ENCODE measurements at regions not wholly inside any gene's neighbourhood (a gene's known extent, or its start where the extent isn't known, plus 50 kb on each side); places are given as distances from the start of the nearest gene placed in this dataset.
A peak's percentile ranks its signal among the peaks of the same experiment; 100 is the strongest.

DNA sequence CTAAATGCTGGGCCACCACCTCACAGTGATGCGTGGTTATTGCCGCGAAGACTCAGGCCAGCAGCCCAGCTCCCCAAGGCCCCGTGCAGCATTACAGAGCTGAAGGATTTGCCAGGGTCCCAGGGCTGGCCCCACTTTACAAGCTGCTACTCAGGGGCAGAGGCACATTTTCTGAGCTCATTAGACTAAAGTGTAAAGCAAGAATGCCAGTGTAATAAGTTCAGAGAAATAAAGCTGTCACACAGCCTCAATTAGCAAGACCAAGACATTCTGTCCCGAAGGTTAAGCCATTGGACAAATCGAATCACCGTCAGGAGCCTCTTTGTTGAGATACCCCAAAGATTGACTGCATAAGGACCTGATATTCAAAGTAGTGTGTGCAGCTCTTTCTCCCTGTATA lies 428.4 kb downstream of the EFNB2 start:
- Histone ChIP-seq H3K36me3 (ENCODE audit: insufficient read depth, low read length) (no peaks in the 10 kb centered on the region), H4K20me1 (ENCODE audit: insufficient read depth, low read length) (no peaks in the 10 kb centered on the region), H3K4me1 (ENCODE audit: insufficient read depth, low read length) (peaks cover 51% of the 10 kb centered on the region), H3K27ac (ENCODE audit: low read depth, low read length) (no peak overlapping the region), H3K27me3 (ENCODE audit: insufficient read depth, low read length) (no peaks in the 10 kb centered on the region), H3K4me2 (ENCODE audit: insufficient read depth, low read length) (no peak overlapping the region), H3K9me3 (ENCODE audit: low read depth, low read length) (no peaks in the 10 kb centered on the region), H3K79me2 (ENCODE audit: insufficient read depth, low read length) (no peaks in the 10 kb centered on the region), H3K4me3 (ENCODE audit: insufficient read depth, low read length) (no peak overlapping the region), H2AFZ (ENCODE audit: low read length) (no peak overlapping the region)
- no peak for DNase-seq (ENCODE audit: insufficient read length, low spot score, missing footprints)
- TF ChIP-seq, protein P1, sequence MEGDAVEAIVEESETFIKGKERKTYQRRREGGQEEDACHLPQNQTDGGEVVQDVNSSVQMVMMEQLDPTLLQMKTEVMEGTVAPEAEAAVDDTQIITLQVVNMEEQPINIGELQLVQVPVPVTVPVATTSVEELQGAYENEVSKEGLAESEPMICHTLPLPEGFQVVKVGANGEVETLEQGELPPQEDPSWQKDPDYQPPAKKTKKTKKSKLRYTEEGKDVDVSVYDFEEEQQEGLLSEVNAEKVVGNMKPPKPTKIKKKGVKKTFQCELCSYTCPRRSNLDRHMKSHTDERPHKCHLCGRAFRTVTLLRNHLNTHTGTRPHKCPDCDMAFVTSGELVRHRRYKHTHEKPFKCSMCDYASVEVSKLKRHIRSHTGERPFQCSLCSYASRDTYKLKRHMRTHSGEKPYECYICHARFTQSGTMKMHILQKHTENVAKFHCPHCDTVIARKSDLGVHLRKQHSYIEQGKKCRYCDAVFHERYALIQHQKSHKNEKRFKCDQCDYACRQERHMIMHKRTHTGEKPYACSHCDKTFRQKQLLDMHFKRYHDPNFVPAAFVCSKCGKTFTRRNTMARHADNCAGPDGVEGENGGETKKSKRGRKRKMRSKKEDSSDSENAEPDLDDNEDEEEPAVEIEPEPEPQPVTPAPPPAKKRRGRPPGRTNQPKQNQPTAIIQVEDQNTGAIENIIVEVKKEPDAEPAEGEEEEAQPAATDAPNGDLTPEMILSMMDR (IDR thresholded peaks at IDR 0.05; ENCODE audit: extremely low read depth, low read depth, low read length) = no peak

DNA sequence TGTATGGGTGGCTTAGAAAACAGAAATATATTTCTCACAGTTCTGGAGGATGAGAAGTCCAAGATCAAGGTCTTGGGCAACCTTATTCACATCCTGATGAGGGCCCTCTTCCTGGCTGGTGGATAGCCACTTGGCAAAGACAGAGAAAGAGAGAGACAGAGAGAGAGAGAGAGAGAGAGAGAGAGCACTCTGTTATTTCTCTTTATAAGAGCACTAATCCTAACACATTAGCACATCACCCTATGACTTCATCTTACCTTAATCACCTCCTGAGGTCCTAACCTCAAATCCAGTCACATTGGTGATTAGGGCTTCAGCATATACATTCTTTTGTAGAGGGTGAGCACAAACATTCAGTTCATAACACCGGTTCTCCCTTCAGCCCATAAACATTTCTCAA lies 430.3 kb downstream of the EFNB2 start:
- TF ChIP-seq, protein P1 (IDR thresholded peaks at IDR 0.05; ENCODE audit: extremely low read depth, low read depth, low read length) = no peak
- DNase-seq (ENCODE audit: insufficient read length, low spot score, missing footprints) = no peak

DNA sequence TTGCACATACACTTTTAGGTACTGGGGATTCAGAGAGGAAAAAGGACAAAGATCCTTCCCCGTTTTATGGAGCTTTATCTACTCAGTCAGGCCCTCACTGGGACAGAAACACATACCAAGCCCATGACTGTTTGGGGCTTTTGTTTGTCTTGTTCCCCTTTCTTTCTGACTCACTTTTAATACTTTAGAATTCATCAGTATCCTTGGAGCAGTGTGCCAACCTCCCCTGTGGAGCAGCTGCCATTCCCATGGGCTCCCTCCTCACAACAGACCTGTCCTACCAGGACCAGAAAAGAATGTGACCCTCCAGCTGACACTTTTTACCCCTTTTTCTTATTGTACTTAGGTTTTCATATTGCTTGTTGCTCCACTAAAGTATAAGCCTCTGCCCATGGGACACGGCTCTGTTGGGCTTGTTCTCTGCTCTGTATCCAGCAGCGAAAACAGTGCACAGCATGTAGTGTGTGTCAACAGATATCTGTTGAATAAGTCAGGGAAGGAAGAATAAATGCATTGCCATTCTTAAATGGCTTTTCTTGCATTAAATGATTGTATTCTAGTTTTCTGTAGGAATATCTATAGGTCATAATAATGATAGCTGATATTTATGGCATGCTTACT lies 431.1 kb downstream of the EFNB2 start:
- no peaks in the 10 kb centered on the region for H3K27me3 ChIP-seq (ENCODE audit: insufficient read depth, low read length)
- H2AFZ ChIP-seq (ENCODE audit: low read length) = no peak overlapping the region
- peak overlapping the region; percentile 21 for H3K4me3 ChIP-seq (ENCODE audit: insufficient read depth, low read length)
- H3K4me1 ChIP-seq (ENCODE audit: insufficient read depth, low read length) = peaks cover 32% of the 10 kb centered on the region
- H4K20me1 ChIP-seq (ENCODE audit: insufficient read depth, low read length) = no peaks in the 10 kb centered on the region
- peak overlapping the region; percentile 60 for H3K4me2 ChIP-seq (ENCODE audit: insufficient read depth, low read length)
- no peaks in the 10 kb centered on the region for H3K79me2 ChIP-seq (ENCODE audit: insufficient read depth, low read length)
- peak; percentile 88 for DNase-seq (ENCODE audit: insufficient read length, low spot score, missing footprints)
- H3K27ac ChIP-seq (ENCODE audit: low read depth, low read length) = peak overlapping the region; percentile 92
- H3K9me3 ChIP-seq (ENCODE audit: low read depth, low read length) = no peaks in the 10 kb centered on the region
- TF ChIP-seq, protein P1 (IDR thresholded peaks at IDR 0.05; ENCODE audit: extremely low read depth, low read depth, low read length) = no peak
- H3K36me3 ChIP-seq (ENCODE audit: insufficient read depth, low read length) = no peaks in the 10 kb centered on the region

More for the DNA sequence above, 430.3 kb downstream of the EFNB2 start:
- no peaks in the 10 kb centered on the region for H4K20me1 ChIP-seq (ENCODE audit: insufficient read depth, low read length)
- no peaks in the 10 kb centered on the region for H3K27me3 ChIP-seq (ENCODE audit: insufficient read depth, low read length)
- H3K36me3 ChIP-seq (ENCODE audit: insufficient read depth, low read length) = no peaks in the 10 kb centered on the region
- no peak overlapping the region for H2AFZ ChIP-seq (ENCODE audit: low read length)
- peaks cover 38% of the 10 kb centered on the region for H3K4me1 ChIP-seq (ENCODE audit: insufficient read depth, low read length)
- no peaks in the 10 kb centered on the region for H3K79me2 ChIP-seq (ENCODE audit: insufficient read depth, low read length)
- H3K9me3 ChIP-seq (ENCODE audit: low read depth, low read length) = no peaks in the 10 kb centered on the region
- no peak overlapping the region for H3K4me2 ChIP-seq (ENCODE audit: insufficient read depth, low read length)
- peak overlapping the region; percentile 92 for H3K27ac ChIP-seq (ENCODE audit: low read depth, low read length)
- H3K4me3 ChIP-seq (ENCODE audit: insufficient read depth, low read length) = no peak overlapping the region

DNA sequence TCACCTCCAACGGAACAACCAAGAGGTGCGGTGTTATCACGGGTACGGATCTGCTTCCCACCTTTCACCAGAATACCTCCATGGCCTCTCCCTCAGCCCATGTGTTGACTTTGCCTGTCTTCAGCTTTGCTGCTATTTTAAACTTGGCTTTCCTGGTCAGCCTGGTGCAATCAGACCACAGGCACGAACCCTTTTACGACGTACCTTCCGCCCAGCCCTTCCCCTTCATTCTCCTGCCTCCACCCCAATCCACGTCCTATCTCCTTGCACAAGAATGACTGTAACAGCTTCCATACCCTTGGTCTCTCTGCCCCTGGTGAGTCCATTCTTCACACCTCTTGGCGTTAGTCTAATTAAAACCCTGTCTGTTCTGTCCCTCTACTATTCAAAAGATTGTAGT lies 431.7 kb downstream of the EFNB2 start:
- no peaks in the 10 kb centered on the region for H3K27me3 ChIP-seq (ENCODE audit: insufficient read depth, low read length)
- no peaks in the 10 kb centered on the region for H4K20me1 ChIP-seq (ENCODE audit: insufficient read depth, low read length)
- DNase-seq (ENCODE audit: insufficient read length, low spot score, missing footprints) = peak; percentile 78
- H3K4me2 ChIP-seq (ENCODE audit: insufficient read depth, low read length) = peak overlapping the region; percentile 60
- TF ChIP-seq, protein P1 (IDR thresholded peaks at IDR 0.05; ENCODE audit: extremely low read depth, low read depth, low read length) = no peak
- peaks cover 28% of the 10 kb centered on the region for H3K4me1 ChIP-seq (ENCODE audit: insufficient read depth, low read length)
- H3K9me3 ChIP-seq (ENCODE audit: low read depth, low read length) = no peaks in the 10 kb centered on the region
- H3K36me3 ChIP-seq (ENCODE audit: insufficient read depth, low read length) = no peaks in the 10 kb centered on the region
- peak overlapping the region; percentile 92 for H3K27ac ChIP-seq (ENCODE audit: low read depth, low read length)
- H3K4me3 ChIP-seq (ENCODE audit: insufficient read depth, low read length) = peak overlapping the region; percentile 21
- no peaks in the 10 kb centered on the region for H3K79me2 ChIP-seq (ENCODE audit: insufficient read depth, low read length)
- no peak overlapping the region for H2AFZ ChIP-seq (ENCODE audit: low read length)

Data from osteoblast (primary cell).